ENCODE measurements at regions not wholly inside any gene's neighbourhood (a gene's known extent, or its start where the extent isn't known, plus 50 kb on each side); places are given as distances from the start of the nearest gene placed in this dataset.
"Not testable (repeated sequence)": the region's sequence is repeated elsewhere in the genome, so short reads cannot be mapped to it uniquely, and the experiment has no call there.

- peaks cover 65% of the 10 kb centered on the region for H3K4me1 Mint-ChIP-seq (ENCODE audit: low read depth)
- H3K27ac Mint-ChIP-seq = peak overlapping the region; percentile 85
- H3K4me3 Mint-ChIP-seq = no peak overlapping the region
- H3K9me3 Mint-ChIP-seq = no peaks in the 10 kb centered on the region
- no peaks in the 10 kb centered on the region for H3K36me3 Mint-ChIP-seq (ENCODE audit: low read depth)
- H3K27me3 Mint-ChIP-seq = no peaks in the 10 kb centered on the region
Observed at GRCh38 chr1:25018110-25018735, 88.1 kb upstream of the RUNX3 start.

- H3K9me3 Mint-ChIP-seq = no peaks in the 10 kb centered on the region
- H3K27me3 Mint-ChIP-seq = no peaks in the 10 kb centered on the region
- H3K27ac Mint-ChIP-seq = peak overlapping the region; percentile 85
- no peak overlapping the region for H3K4me3 Mint-ChIP-seq
- peaks cover 64% of the 10 kb centered on the region for H3K4me1 Mint-ChIP-seq (ENCODE audit: low read depth)
- no peaks in the 10 kb centered on the region for H3K36me3 Mint-ChIP-seq (ENCODE audit: low read depth)
Observed at GRCh38 chr1:25017436-25018109, 87.5 kb upstream of the RUNX3 start.

- Mint-ChIP-seq H3K4me1 (ENCODE audit: low read depth) (peaks cover 65% of the 10 kb centered on the region), H3K4me3 (no peak overlapping the region), H3K9me3 (no peaks in the 10 kb centered on the region), H3K27ac (peak overlapping the region; percentile 26), H3K27me3 (no peaks in the 10 kb centered on the region), H3K36me3 (ENCODE audit: low read depth) (no peaks in the 10 kb centered on the region)
Observed at GRCh38 chr1:25012966-25013962, 83.2 kb upstream of the RUNX3 start.

- Mint-ChIP-seq H3K4me3 (peak overlapping the region; percentile 41), H3K9me3 (no peaks in the 10 kb centered on the region), H3K27me3 (no peaks in the 10 kb centered on the region), H3K27ac (peak overlapping the region; percentile 85), H3K4me1 (ENCODE audit: low read depth) (peaks cover 65% of the 10 kb centered on the region), H3K36me3 (ENCODE audit: low read depth) (no peaks in the 10 kb centered on the region)
Observed at GRCh38 chr1:25011943-25012638, 82.0 kb upstream of the RUNX3 start.

- no peak overlapping the region for H3K27ac Mint-ChIP-seq
- H3K9me3 Mint-ChIP-seq = no peaks in the 10 kb centered on the region
Observed at GRCh38 chr1:25011275-25011674, 81.2 kb upstream of the RUNX3 start.

GRCh38 chr1:25009671-25010262, 79.7 kb upstream of the RUNX3 start:
- Mint-ChIP-seq H3K36me3 (ENCODE audit: low read depth) (no peaks in the 10 kb centered on the region), H3K9me3 (no peaks in the 10 kb centered on the region), H3K4me1 (ENCODE audit: low read depth) (peaks cover 86% of the 10 kb centered on the region), H3K27me3 (no peaks in the 10 kb centered on the region), H3K4me3 (peak overlapping the region; percentile 20), H3K27ac (peak overlapping the region; percentile 74)

More at GRCh38 chr1:25011275-25011674, 81.2 kb upstream of the RUNX3 start:
- H3K4me1 Mint-ChIP-seq (ENCODE audit: low read depth) = peaks cover 72% of the 10 kb centered on the region
- H3K27me3 Mint-ChIP-seq = no peaks in the 10 kb centered on the region
- no peaks in the 10 kb centered on the region for H3K36me3 Mint-ChIP-seq (ENCODE audit: low read depth)
- H3K4me3 Mint-ChIP-seq = no peak overlapping the region

GRCh38 chr1:25008192-25008485, 78.1 kb upstream of the RUNX3 start:
- no peaks in the 10 kb centered on the region for H3K9me3 Mint-ChIP-seq
- peaks cover 96% of the 10 kb centered on the region for H3K4me1 Mint-ChIP-seq (ENCODE audit: low read depth)
- H3K4me3 Mint-ChIP-seq = no peak overlapping the region
- H3K36me3 Mint-ChIP-seq (ENCODE audit: low read depth) = peaks cover 4% of the 10 kb centered on the region
- H3K27me3 Mint-ChIP-seq = no peaks in the 10 kb centered on the region
- peak overlapping the region; percentile 49 for H3K27ac Mint-ChIP-seq

GRCh38 chr1:25007390-25008191, 77.5 kb upstream of the RUNX3 start:
- H3K4me1 Mint-ChIP-seq (ENCODE audit: low read depth) = peaks cover 96% of the 10 kb centered on the region
- H3K27ac Mint-ChIP-seq = peak overlapping the region; percentile 66
- not testable (repeated sequence) for H3K36me3 Mint-ChIP-seq (ENCODE audit: low read depth); H3K4me3 Mint-ChIP-seq; H3K27me3 Mint-ChIP-seq; H3K9me3 Mint-ChIP-seq

GRCh38 chr1:25006770-25007169, 76.7 kb upstream of the RUNX3 start:
- Mint-ChIP-seq H3K9me3 (no peaks in the 10 kb centered on the region), H3K4me1 (ENCODE audit: low read depth) (peaks cover 89% of the 10 kb centered on the region), H3K4me3 (no peak overlapping the region), H3K36me3 (ENCODE audit: low read depth) (peaks cover 4% of the 10 kb centered on the region), H3K27me3 (no peaks in the 10 kb centered on the region), H3K27ac (peak overlapping the region; percentile 66)

GRCh38 chr1:25004355-25004754, 74.3 kb upstream of the RUNX3 start:
- peak overlapping the region; percentile 96 for H3K27ac Mint-ChIP-seq
- peaks cover 90% of the 10 kb centered on the region for H3K4me1 Mint-ChIP-seq (ENCODE audit: low read depth)
- H3K9me3 Mint-ChIP-seq = no peaks in the 10 kb centered on the region
- H3K4me3 Mint-ChIP-seq = peak overlapping the region; percentile 78
- peaks cover 4% of the 10 kb centered on the region for H3K36me3 Mint-ChIP-seq (ENCODE audit: low read depth)
- H3K27me3 Mint-ChIP-seq = no peaks in the 10 kb centered on the region

- Mint-ChIP-seq H3K4me1 (ENCODE audit: low read depth) (peaks cover 91% of the 10 kb centered on the region), H3K27ac (peak overlapping the region; percentile 96), H3K4me3 (peak overlapping the region; percentile 78), H3K36me3 (ENCODE audit: low read depth) (peaks cover 4% of the 10 kb centered on the region), H3K9me3 (no peaks in the 10 kb centered on the region), H3K27me3 (no peaks in the 10 kb centered on the region)
Observed at GRCh38 chr1:25003457-25004190, 73.5 kb upstream of the RUNX3 start.

GRCh38 chr1:25003000-25003399, 72.9 kb upstream of the RUNX3 start:
- peaks cover 90% of the 10 kb centered on the region for H3K4me1 Mint-ChIP-seq (ENCODE audit: low read depth)
- H3K4me3 Mint-ChIP-seq = peak overlapping the region; percentile 78
- H3K36me3 Mint-ChIP-seq (ENCODE audit: low read depth) = peaks cover 4% of the 10 kb centered on the region
- no peaks in the 10 kb centered on the region for H3K9me3 Mint-ChIP-seq
- no peaks in the 10 kb centered on the region for H3K27me3 Mint-ChIP-seq
- peak overlapping the region; percentile 96 for H3K27ac Mint-ChIP-seq

All from stimulated activated naive CD8-positive, alpha-beta T cell treated with anti-CD3 and anti-CD28 coated beads, Interleukin-15, Interleukin-2, amounts not matched to agents 100 ng/mL and 50 ng/mL, for 24 hours (primary cell).